Islet precursor cell (in vitro differentiated cells): ENCODE measurements at regions not wholly inside any gene's neighbourhood (a gene's known extent, or its start where the extent isn't known, plus 50 kb on each side); places are given as distances from the start of the nearest gene placed in this dataset.

Experiments used
- DNase-seq: peaks from one replicate; pipeline ENCODE4 v3.0.0-alpha.2; 2018

DNA sequence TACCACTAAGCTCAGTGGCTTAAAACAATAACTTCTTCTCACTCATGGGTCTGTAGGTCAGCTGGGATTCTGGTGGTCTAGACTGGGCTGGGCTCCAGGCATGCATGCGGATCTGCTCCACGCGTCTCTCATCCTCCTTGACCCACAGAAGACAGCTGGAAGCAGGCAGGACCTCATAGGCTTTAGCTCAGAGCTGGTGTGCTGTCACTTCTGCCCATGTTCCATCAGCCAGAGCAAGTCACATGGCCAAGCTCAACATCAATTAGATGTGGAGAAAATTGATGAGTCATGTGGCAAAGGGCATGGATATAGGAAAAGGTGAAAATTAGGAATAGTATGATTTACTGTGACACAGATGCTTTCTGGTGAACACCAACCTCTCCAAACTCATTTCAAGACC, 57.4 kb upstream of the PSMF1 start:
- DNase-seq: peak; percentile 21

DNA sequence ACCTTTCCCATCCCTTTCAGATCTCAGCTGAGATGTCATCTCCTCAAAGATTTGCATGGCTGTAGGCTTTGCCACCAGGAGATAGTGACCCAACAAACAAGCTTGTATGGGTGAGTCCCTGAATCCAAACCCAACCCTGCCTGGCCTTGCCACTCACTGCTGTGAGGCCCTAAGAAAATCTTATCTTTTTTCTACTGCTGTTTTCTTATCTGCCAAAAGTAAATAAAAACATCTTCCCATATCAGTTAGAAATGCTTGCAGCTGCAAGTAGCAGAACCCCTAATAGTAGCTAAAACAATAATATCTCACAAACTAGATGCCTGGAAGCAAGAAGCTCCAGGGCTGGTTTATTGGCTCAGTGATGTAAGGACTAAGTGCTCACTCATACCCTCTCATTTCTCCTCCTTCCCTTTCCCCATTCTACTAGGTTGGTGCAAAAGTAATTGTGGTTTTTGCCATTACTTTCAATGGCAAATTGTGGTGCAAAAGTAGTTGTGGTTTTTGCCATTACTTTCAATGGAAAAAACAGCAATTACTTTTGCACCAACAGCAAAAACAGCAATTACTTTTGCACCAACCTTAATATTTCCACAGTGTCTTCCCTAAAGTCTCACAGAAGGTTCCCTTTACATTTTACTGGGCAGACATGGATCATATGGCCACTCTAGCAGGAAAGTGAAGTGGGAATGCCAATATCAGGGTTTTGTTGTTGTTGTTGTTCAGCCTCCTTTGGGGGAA, 56.7 kb upstream of the PSMF1 start:
- DNase-seq: peak; percentile 4

DNA sequence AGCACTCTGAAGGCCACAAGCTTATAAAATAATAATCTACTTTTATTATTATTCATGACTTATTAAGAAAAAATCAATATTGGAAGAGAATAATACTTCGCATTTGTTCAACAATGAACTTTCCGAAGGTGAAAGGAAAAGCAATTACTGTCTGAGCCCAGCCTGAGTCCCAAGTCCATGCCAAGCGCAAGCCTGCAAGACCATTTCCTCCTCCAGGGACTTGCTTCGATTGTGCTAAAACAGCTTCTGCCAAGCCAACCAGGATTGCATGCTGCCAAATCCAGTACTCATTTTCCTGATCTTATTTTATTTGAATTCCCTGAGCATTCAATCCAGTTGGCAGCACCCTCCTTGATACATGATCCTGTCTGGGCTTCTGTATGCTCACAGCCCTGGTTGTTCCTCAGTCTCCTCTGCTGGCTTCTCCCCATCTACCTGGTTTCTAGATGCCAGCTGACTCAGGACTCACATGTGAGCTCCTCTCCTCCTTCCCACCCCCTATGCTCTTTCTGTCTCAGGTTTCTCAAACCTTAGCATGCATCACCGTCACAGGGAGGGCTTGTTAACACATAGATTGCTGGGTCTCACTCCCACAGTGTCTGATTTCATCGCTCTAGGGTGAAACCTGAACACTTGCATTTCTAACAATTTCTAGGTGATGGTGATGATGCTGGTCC, 55.9 kb upstream of the PSMF1 start:
- DNase-seq: peak; percentile 37
